Liver (tissue), 7 donors: ENCODE measurements at regions not wholly inside any gene's neighbourhood (a gene's known extent, or its start where the extent isn't known, plus 50 kb on each side); places are given as distances from the start of the nearest gene placed in this dataset.

ENCODE experiments used
- DNase-seq: peaks from one replicate; pipeline ENCODE4 v3.0.0-alpha.2; 2017; ENCODE audit warnings: low spot score
- H3K27ac ChIP-seq, 2 donors: one replicate each; pipeline ENCODE4 v1.7.0; 2013; ENCODE audit warnings: inconsistent platforms in 2 of 2, low read length in 2 of 2, control low read depth in 1 of 2, low read depth in 1 of 2, mild to moderate bottlenecking in 1 of 2
- H3K27me3 ChIP-seq, 4 donors: one replicate each; pipeline versions ENCODE4 v1.6.1 to v1.7.0; 2013; ENCODE audit warnings: low read length in 3 of 4, inconsistent platforms in 1 of 4, mild to moderate bottlenecking in 1 of 4, moderate library complexity in 1 of 4; ENCODE audit not compliant: control insufficient read depth in 4 of 4, insufficient read depth in 4 of 4
- H3K36me3 ChIP-seq, 4 donors: one replicate each; pipeline versions ENCODE4 v1.6.1 to v1.7.0; 2013; ENCODE audit warnings: low read length in 3 of 4, mild to moderate bottlenecking in 3 of 4, low read depth in 1 of 4, moderate library complexity in 1 of 4; ENCODE audit not compliant: control insufficient read depth in 4 of 4, insufficient read depth in 3 of 4
- H3K4me1 ChIP-seq, 4 donors: one replicate each; pipeline versions ENCODE4 v1.6.1 to v1.7.0; 2013; ENCODE audit warnings: low read length in 3 of 4, mild to moderate bottlenecking in 3 of 4, moderate library complexity in 1 of 4; ENCODE audit not compliant: control insufficient read depth in 4 of 4, insufficient read depth in 4 of 4
- H3K4me3 ChIP-seq, 3 donors: one replicate each; pipeline versions ENCODE4 v1.6.1 to v1.7.0; 2013; ENCODE audit warnings: low read length in 3 of 3, control low read depth in 1 of 3, low read depth in 1 of 3, mild to moderate bottlenecking in 1 of 3
- H3K9ac ChIP-seq, 2 donors: one replicate each; pipeline ENCODE4 v1.7.0; 2013; ENCODE audit warnings: low read length in 2 of 2, mild to moderate bottlenecking in 2 of 2, moderate library complexity in 2 of 2, control low read depth in 1 of 2, low read depth in 1 of 2
- H3K9me3 ChIP-seq, 4 donors: one replicate each; pipeline versions ENCODE4 v1.6.1 to v1.7.0; 2013; ENCODE audit warnings: low read length in 3 of 4; ENCODE audit not compliant: control insufficient read depth in 4 of 4
- ATF3 ChIP-seq: IDR thresholded peaks from 2 replicates; pipeline ENCODE4 v1.6.1; 2016; ENCODE audit warnings: antibody characterized with exemption
- EGR1 ChIP-seq, 2 donors: IDR thresholded peaks; 2 replicates each; pipeline ENCODE4 v1.6.1; 2016 to 2018; ENCODE audit warnings: antibody characterized with exemption in 2 of 2, low read depth in 2 of 2
- FOXA1 ChIP-seq: IDR thresholded peaks from 2 replicates; pipeline ENCODE4 v1.6.1; 2016; ENCODE audit warnings: antibody characterized with exemption
- FOXA2 ChIP-seq: IDR thresholded peaks from 2 replicates; pipeline ENCODE4 v1.6.1; 2016; ENCODE audit warnings: antibody characterized with exemption
- GABPA ChIP-seq, 2 donors: IDR thresholded peaks in 1 of 2; conservative IDR thresholded peaks in 1 of 2; 2 replicates each; pipeline ENCODE4 v1.6.1; 2016; ENCODE audit warnings: antibody characterized with exemption in 2 of 2, mild to moderate bottlenecking in 1 of 2, moderate library complexity in 1 of 2
- HNF4A ChIP-seq, 2 donors: conservative IDR thresholded peaks; 2 replicates each; pipeline ENCODE4 v1.6.1; 2016; ENCODE audit warnings: antibody characterized with exemption in 2 of 2, mild to moderate bottlenecking in 2 of 2
- HNF4G ChIP-seq: IDR thresholded peaks from 2 replicates; pipeline ENCODE4 v1.6.1; 2016; ENCODE audit warnings: antibody characterized with exemption
- MAX ChIP-seq: IDR thresholded peaks from 2 replicates; pipeline ENCODE4 v1.6.1; 2016; ENCODE audit warnings: antibody characterized with exemption
- NR2F2 ChIP-seq: IDR thresholded peaks from 2 replicates; pipeline ENCODE4 v1.6.1; 2016; ENCODE audit warnings: antibody characterized with exemption
- SP1 ChIP-seq: IDR thresholded peaks from 2 replicates; pipeline ENCODE4 v1.6.1; 2018; ENCODE audit warnings: antibody characterized with exemption, mild to moderate bottlenecking
- TAF1 ChIP-seq: conservative IDR thresholded peaks from 2 replicates; pipeline ENCODE4 v1.6.1; 2016; ENCODE audit warnings: antibody characterized with exemption, mild to moderate bottlenecking
- YY1 ChIP-seq: IDR thresholded peaks from 2 replicates; pipeline ENCODE4 v1.6.1; 2016; ENCODE audit warnings: antibody characterized with exemption, mild to moderate bottlenecking
- WGBS: extraction: QIAGEN DNeasy Blood & Tissue Kit; methylation state at CpG from one replicate; pipeline ENCODE4 v1.1.7; 2013; 5-methylcytosine and 5-hydroxymethylcytosine counted together
- TF ChIP-seq, protein P1 (sequence below): IDR thresholded peaks from 2 replicates; pipeline ENCODE4 v1.6.1; 2016; ENCODE audit warnings: antibody characterized with exemption, mild to moderate bottlenecking
- TF ChIP-seq, protein P2 (sequence below): IDR thresholded peaks from 2 replicates; pipeline ENCODE4 v1.6.1; 2016; ENCODE audit warnings: antibody characterized with exemption
- donor health status: healthy.
- donor health status: healthy.
- donor health status: healthy.
- donor health status: healthy.

GRCh38 chr12:74910831-74911230 lies 298.8 kb downstream of the KCNC2 start:
- WGBS, result 97% methylated on average over 3 of the region's 3 CpGs
- no peak for DNase-seq
- Histone ChIP-seq H3K9me3 (no peaks in the 10 kb centered on the region), H3K9ac (no peak overlapping the region), H3K4me1 (no peaks in the 10 kb centered on the region), H3K36me3 (no peaks in the 10 kb centered on the region), H3K27me3 (no peaks in the 10 kb centered on the region), H3K27ac (no peak overlapping the region), H3K4me3 (no peak overlapping the region)
- no peak for TF ChIP-seq FOXA2
- TF ChIP-seq YY1, result no peak
- no peak for TF ChIP-seq SP1
- no peak for TF ChIP-seq EGR1 (IDR thresholded peaks at IDR 0.05; ENCODE audit: low read depth in 2 of 2)
- TF ChIP-seq FOXA1, result no peak
- TF ChIP-seq HNF4A (conservative IDR thresholded peaks at IDR 0.05), result no peak
- TF ChIP-seq, protein P1, sequence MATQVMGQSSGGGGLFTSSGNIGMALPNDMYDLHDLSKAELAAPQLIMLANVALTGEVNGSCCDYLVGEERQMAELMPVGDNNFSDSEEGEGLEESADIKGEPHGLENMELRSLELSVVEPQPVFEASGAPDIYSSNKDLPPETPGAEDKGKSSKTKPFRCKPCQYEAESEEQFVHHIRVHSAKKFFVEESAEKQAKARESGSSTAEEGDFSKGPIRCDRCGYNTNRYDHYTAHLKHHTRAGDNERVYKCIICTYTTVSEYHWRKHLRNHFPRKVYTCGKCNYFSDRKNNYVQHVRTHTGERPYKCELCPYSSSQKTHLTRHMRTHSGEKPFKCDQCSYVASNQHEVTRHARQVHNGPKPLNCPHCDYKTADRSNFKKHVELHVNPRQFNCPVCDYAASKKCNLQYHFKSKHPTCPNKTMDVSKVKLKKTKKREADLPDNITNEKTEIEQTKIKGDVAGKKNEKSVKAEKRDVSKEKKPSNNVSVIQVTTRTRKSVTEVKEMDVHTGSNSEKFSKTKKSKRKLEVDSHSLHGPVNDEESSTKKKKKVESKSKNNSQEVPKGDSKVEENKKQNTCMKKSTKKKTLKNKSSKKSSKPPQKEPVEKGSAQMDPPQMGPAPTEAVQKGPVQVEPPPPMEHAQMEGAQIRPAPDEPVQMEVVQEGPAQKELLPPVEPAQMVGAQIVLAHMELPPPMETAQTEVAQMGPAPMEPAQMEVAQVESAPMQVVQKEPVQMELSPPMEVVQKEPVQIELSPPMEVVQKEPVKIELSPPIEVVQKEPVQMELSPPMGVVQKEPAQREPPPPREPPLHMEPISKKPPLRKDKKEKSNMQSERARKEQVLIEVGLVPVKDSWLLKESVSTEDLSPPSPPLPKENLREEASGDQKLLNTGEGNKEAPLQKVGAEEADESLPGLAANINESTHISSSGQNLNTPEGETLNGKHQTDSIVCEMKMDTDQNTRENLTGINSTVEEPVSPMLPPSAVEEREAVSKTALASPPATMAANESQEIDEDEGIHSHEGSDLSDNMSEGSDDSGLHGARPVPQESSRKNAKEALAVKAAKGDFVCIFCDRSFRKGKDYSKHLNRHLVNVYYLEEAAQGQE, result no peak
- TF ChIP-seq ATF3, result no peak
- no peak for TF ChIP-seq TAF1
- TF ChIP-seq, protein P2, sequence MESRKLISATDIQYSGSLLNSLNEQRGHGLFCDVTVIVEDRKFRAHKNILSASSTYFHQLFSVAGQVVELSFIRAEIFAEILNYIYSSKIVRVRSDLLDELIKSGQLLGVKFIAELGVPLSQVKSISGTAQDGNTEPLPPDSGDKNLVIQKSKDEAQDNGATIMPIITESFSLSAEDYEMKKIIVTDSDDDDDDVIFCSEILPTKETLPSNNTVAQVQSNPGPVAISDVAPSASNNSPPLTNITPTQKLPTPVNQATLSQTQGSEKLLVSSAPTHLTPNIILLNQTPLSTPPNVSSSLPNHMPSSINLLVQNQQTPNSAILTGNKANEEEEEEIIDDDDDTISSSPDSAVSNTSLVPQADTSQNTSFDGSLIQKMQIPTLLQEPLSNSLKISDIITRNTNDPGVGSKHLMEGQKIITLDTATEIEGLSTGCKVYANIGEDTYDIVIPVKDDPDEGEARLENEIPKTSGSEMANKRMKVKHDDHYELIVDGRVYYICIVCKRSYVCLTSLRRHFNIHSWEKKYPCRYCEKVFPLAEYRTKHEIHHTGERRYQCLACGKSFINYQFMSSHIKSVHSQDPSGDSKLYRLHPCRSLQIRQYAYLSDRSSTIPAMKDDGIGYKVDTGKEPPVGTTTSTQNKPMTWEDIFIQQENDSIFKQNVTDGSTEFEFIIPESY, result no peak
- no peak for TF ChIP-seq HNF4G
- no peak for TF ChIP-seq GABPA (IDR thresholded peaks at IDR 0.05 in 1 of 2, conservative IDR thresholded peaks at IDR 0.05 in 1 of 2)

DNA sequence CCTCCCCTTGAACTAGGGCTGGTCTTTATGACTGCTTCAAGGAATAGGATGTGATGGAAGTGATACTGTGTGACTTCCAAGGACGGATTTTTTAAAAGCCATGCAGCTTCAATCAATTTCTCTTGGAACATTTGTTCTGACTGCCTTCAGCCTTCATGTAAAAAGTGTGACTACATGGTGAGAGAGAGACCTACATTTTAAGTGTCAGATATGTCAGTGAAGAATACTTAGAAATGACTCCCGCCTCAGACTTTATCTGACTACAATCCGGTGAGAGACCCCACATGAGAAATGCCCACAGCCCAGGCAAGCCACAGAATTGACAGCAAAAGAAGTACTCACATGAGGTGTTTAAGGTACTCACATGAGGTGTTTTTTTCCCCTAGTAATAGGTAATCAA lies 295.3 kb downstream of the KCNC2 start:
- Histone ChIP-seq H3K36me3 (no peaks in the 10 kb centered on the region), H3K9me3 (no peaks in the 10 kb centered on the region), H3K4me3 (no peak overlapping the region), H3K27ac (no peak overlapping the region), H3K4me1 (no peaks in the 10 kb centered on the region), H3K27me3 (no peaks in the 10 kb centered on the region), H3K9ac (no peak overlapping the region)
- TF ChIP-seq, protein P2, result no peak
- TF ChIP-seq YY1, result no peak
- no peak for TF ChIP-seq NR2F2
- no peak for TF ChIP-seq MAX
- TF ChIP-seq HNF4A (conservative IDR thresholded peaks at IDR 0.05), result no peak
- DNase-seq, result no peak
- 75% methylated on average over 3 of the region's 3 CpGs for WGBS
